ENCODE measurements at regions not wholly inside any gene's neighbourhood (a gene's known extent, or its start where the extent isn't known, plus 50 kb on each side); places are given as distances from the start of the nearest gene placed in this dataset.
"Not testable (repeated sequence)": the region's sequence is repeated elsewhere in the genome, so short reads cannot be mapped to it uniquely, and the experiment has no call there.

DNA sequence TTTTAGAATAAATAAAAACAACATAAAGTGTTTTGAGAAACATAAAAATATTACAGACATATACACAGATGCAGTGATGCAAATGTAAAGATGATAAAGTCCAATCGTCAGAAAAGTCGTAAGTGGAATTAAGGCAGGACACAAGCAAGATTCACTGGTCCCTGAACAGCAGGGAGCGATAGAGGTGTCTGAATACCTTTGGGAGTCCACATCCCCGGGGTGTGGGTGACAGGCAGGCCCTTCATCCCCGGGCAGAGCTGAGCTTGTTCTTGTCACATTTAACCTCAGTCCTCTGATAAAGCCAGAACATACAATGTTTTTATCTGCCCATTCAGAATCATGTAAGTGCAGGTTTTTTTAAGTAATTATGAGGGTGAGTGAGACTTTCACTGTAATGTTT is 881.2 kb downstream of the SPATA31A7 start:
- intact Hi-C loops (cut with DNase I); H3K4me3 ChIP-seq; H3K27me3 ChIP-seq; H3K4me1 ChIP-seq; H3K27ac ChIP-seq; DNase-seq; H3K36me3 ChIP-seq; ATAC-seq; H3K9me3 ChIP-seq: not testable (repeated sequence)
- WGBS, 2 donors = no CpG with 5 or more reads among the region's 5 CpGs

DNA sequence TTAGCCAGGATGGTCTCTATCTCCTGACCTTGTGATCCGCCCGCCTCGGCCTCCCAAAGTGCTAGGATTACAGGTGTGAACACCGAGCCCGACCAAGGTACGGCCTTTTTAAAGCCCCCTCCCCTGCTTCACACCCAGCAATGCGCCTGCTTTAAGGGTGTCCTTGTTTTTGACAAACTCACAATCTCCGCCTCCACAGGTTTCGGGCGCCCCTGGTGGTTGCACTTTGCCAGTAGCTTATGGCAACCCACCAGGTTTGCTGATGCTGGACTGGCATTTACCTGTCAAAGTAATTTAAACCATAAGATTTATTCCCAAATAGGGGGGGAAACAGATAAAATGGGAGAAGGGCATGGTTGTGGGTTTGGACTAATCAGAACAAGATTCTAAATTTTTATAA is 883.6 kb downstream of the SPATA31A7 start:
- DNase-seq; H3K27ac ChIP-seq; H3K4me3 ChIP-seq; H3K27me3 ChIP-seq; intact Hi-C loops (cut with DNase I); H3K36me3 ChIP-seq; ATAC-seq; H3K4me1 ChIP-seq; H3K9me3 ChIP-seq: not testable (repeated sequence)
- WGBS, 2 donors = no CpG with 5 or more reads among the region's 10 CpGs

DNA sequence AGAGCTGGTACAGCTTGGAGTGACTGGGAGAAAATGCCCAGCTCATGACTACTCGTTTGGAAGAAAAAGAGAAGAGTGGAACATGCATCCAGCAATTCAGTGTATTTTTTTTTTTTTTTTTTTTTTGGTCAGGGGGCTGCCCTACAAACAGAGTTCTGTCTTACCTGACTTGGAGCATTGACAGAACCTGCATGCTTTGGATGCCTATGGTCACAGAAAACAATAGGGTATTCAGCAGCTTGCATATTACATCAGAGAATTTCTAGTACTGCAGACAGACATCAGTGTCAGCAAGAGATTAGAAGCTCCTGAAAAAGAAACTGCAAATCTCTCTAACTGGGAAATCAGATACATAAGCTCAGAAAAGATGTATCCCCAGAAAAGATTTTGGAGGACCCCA is 894.4 kb downstream of the SPATA31A7 start:
- H3K27ac ChIP-seq; ATAC-seq; H3K4me1 ChIP-seq; intact Hi-C loops (cut with DNase I); H3K9me3 ChIP-seq; DNase-seq; H3K36me3 ChIP-seq; H3K4me3 ChIP-seq; H3K27me3 ChIP-seq: not testable (repeated sequence)
- WGBS, 2 donors = no CpG with 5 or more reads among the region's 1 CpG

DNA sequence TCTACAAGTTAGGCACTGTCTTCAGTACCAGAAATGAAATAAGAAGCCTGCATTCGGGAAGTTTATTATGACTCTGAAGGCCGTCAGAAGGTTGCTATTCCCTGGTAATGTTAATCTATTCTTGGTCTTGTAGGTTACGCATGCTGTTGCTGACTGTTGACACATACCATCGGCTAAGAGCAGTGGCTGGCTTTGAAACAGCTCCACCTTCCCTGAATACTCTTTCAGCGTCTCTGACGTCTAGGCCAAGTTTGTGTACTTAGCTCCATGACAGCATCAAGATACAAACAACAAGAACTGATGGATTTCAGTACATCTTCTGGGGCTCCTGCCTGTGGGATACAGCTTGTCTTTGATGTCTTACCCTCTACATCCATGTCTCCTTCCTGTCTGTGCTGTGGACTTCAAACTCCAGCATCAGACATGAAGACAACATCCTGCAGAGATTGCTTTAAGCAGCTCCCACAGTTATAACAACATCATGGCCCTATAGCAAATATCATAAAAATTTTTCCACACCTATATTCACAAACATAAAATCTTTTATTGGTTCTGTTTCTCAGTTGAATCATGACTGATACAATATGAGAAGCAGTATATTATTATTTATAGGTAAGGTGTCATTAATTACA is 906.0 kb downstream of the SPATA31A7 start:
- H3K4me3 ChIP-seq; H3K27me3 ChIP-seq; DNase-seq; H3K9me3 ChIP-seq; H3K4me1 ChIP-seq; H3K27ac ChIP-seq; intact Hi-C loops (cut with DNase I); H3K36me3 ChIP-seq; ATAC-seq: not testable (repeated sequence)
- no CpG with 5 or more reads among the region's 6 CpGs for WGBS, 2 donors

DNA sequence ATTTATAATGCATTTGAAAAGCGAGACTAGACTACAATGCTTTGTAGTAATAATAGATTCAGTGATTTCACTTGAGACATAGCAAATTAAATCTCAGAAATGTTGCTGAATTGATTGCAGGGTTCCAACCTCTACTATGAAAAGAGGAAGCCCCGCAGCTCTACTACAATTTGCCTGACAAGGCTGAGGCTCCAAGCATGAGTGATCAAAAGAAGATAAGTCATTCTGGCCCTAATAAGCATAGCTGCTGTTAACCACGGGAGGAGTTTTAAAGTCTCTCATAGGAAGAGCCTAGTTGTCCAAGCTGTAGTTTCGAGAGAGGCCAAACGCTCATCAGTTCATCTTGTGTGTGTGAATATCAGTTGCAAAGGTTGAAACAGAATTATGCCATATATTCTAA is 920.6 kb downstream of the SPATA31A7 start:
- H3K27me3 ChIP-seq; H3K4me3 ChIP-seq; DNase-seq; H3K4me1 ChIP-seq; H3K36me3 ChIP-seq; intact Hi-C loops (cut with DNase I); ATAC-seq; H3K27ac ChIP-seq; H3K9me3 ChIP-seq: not testable (repeated sequence)
- 78 to 88% methylated on average over 3 of the region's 5 CpGs for WGBS, 2 donors

DNA sequence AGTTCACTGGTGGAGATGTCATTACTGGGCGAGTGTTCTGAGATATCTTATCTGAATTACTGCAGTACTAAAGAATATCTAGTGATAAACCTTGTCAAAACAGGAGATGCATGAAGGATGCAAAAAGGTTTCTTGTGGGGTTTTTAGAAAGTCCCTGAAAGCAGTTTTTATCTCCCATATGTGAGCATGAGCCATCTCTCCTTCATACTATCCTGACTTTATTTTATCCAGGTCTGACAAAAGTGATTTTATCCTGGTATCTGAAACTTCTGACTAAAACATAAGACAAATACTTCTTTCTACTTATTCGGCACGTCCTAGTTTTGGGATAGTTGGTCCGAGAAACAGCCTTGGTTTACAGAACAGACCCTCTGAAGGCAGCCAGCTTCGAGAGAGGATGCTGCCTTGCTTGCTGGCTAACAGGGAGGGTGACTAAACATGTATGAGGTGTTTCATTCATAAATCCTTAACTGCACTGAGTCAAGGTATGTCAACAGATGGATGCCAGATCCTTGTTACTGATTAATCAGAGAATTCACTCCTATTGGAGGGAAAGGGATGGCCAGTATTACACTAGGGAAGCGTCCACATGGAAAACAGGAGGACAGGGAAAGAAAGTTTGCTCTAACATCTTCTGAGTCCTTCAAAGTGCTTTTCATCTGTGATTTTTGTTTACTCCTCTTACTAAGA is 927.3 kb downstream of the SPATA31A7 start:
- intact Hi-C loops (cut with DNase I); H3K36me3 ChIP-seq; H3K4me1 ChIP-seq; DNase-seq; H3K4me3 ChIP-seq; H3K9me3 ChIP-seq; H3K27me3 ChIP-seq; ATAC-seq; H3K27ac ChIP-seq: not testable (repeated sequence)
- WGBS, 2 donors = no CpG with 5 or more reads among the region's 6 CpGs

DNA sequence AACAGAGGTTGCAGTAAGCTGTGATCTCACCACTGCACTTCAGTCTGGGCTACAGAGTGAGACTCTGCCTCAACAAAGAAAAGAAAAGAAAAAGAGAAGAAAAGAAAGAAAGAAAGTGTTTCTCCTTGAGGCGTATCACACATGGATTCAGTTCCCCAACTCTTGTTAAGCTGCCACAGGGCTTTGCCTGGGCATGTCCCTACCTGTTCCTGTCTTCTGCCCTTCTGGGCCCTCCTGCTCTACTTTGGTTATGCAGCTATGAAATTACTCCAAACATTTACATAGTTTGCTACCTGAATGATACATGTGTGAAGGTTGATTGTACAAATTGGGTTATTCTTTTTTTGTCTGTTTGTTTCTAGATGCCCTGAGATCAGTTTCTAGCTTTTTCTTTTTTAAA is 929.8 kb downstream of the SPATA31A7 start:
- intact Hi-C loops (cut with DNase I); H3K36me3 ChIP-seq; H3K4me1 ChIP-seq; H3K27ac ChIP-seq; H3K27me3 ChIP-seq; H3K9me3 ChIP-seq; ATAC-seq; H3K4me3 ChIP-seq; DNase-seq: not testable (repeated sequence)
- WGBS, 2 donors = no CpG with 5 or more reads among the region's 1 CpG

DNA sequence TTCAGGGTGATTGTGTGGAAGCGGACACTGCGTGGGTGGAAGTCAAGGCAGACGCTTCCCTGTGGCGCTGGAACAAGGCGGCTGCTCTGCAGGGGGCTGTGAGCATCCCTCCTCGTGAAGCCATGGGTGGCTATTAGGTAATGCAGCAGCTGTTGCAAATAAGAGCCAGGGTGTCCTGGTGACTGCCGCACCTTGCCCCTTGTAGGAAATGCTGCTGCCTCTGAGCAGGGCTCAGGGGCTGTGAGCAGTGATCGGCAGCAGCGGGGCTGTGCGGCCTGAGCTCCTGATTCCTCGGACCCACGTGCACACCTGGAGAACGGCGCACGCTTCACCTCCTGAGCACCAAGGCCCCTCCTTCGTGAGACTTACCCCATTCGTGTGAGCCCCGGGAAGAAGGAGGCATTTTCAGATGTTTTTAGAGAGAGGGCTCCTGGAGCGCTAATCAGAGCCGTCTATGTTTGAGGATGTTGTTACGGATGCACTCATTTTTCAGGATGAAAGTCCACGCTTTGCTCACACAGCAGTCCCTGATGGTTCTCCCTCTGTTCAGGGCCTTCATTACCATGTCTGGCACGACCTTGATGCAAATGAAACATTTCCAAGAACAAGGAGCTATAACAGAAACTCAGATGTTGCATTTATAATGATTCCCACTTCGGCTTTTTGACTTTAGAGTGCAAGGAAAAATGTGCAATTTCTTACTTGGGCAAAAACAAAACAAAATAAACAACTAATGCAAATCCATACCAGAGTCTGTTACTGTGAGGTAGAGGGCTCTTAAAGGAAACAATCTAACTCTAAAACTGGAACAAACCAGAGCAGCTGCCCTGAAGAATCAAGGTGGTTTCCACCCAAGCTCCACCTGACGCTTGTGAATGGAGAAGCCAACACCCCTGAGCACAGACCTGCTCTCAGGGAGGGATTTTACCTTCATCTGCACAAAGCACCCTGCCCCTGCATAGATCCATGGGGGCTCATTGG is 936.1 kb downstream of the SPATA31A7 start:
- H3K36me3 ChIP-seq; intact Hi-C loops (cut with DNase I); DNase-seq; H3K27me3 ChIP-seq; H3K4me3 ChIP-seq; H3K9me3 ChIP-seq; H3K27ac ChIP-seq; ATAC-seq; H3K4me1 ChIP-seq: not testable (repeated sequence)
- WGBS, 2 donors = no CpG with 5 or more reads among the region's 25 CpGs

DNA sequence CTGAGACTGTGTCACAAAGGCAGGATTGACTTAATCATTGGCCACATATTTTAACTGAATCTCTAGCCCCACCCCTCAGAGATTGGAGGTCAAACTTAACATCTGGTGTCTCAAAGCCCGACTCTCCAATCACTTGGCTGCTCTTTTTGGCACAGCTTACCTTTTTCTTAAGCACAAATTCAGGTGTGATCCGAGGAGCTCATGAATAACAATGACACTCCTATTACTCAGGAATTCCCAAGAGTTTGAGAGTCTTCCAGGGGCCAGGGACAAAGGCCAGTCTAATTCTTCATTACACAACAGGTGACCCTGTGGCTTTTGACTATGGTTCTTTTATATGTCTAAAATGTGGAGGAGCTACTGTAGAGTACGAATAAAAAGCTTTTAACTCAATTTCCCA is 945.2 kb downstream of the SPATA31A7 start:
- ATAC-seq; H3K27ac ChIP-seq; intact Hi-C loops (cut with DNase I); H3K4me1 ChIP-seq; DNase-seq; H3K36me3 ChIP-seq; H3K9me3 ChIP-seq; H3K27me3 ChIP-seq; H3K4me3 ChIP-seq: not testable (repeated sequence)
- no CpG with 5 or more reads among the region's 3 CpGs for WGBS, 2 donors

DNA sequence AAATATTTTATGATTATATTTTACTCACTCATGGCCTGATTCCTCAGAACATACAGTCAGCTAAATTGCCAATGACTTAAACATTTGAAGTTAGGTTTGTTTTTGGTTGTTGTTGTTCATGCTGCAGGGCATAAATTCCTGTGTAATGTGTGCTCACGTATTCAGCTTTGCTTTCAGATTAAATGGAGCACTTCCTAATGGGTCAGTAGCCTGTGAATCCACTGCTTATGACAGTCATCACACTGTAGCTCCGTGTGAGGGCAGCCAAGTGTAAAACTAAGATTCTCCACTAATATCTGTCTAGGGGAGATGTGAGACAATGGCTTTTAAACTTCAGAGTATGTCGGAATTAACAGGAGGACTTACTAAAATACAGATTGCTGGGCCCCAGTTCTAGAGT is 955.8 kb downstream of the SPATA31A7 start:
- intact Hi-C loops (cut with DNase I); H3K4me3 ChIP-seq; ATAC-seq; DNase-seq; H3K36me3 ChIP-seq; H3K9me3 ChIP-seq; H3K27me3 ChIP-seq; H3K27ac ChIP-seq; H3K4me1 ChIP-seq: not testable (repeated sequence)
- no CpG with 5 or more reads among the region's 3 CpGs for WGBS, 2 donors

Data from heart right ventricle (tissue), 16 donors.